ENCODE measurements at regions not wholly inside any gene's neighbourhood (a gene's known extent, or its start where the extent isn't known, plus 50 kb on each side); places are given as distances from the start of the nearest gene placed in this dataset.

- no peaks in the 10 kb centered on the region for H4K20me1 ChIP-seq (ENCODE audit: insufficient read depth, low read length)
- H3F3A ChIP-seq (ENCODE audit: insufficient read depth, low read length): no peaks in the 10 kb centered on the region
- no peaks in the 10 kb centered on the region for H3K9me2 ChIP-seq (replicated peaks; ENCODE audit: insufficient read depth, low read length)
- no peaks in the 10 kb centered on the region for H3K79me2 ChIP-seq (ENCODE audit: low read length)
- H2AFZ ChIP-seq (ENCODE audit: low read length): no peak overlapping the region
- TF ChIP-seq EZH2 (optimal IDR thresholded peaks at IDR 0.05; ENCODE audit: low read depth, low read length) (no peak), EZH2phosphoT487 (IDR thresholded peaks at IDR 0.05; ENCODE audit: low read length) (no peak), CTCF (IDR thresholded peaks at IDR 0.05; ENCODE audit: low read length) (no peak)
- H3K9me3 ChIP-seq (replicated peaks; ENCODE audit: insufficient read depth, low read length): no peaks in the 10 kb centered on the region
- H3K4me1 ChIP-seq (ENCODE audit: low read length): no peaks in the 10 kb centered on the region
- H3K27me3 ChIP-seq (replicated peaks; ENCODE audit: insufficient read depth, low read length): peaks cover 55% of the 10 kb centered on the region
- no peak overlapping the region for H3K9ac ChIP-seq (ENCODE audit: low read length)
- no peak overlapping the region for H3K27ac ChIP-seq (ENCODE audit: low read length)
- no peak overlapping the region for H3K4me3 ChIP-seq (ENCODE audit: low read length)
- H3K4me2 ChIP-seq (ENCODE audit: low read depth, low read length): no peak overlapping the region
- no peak for DNase-seq
- H3K36me3 ChIP-seq (replicated peaks; ENCODE audit: insufficient read depth, low read length): no peaks in the 10 kb centered on the region
Observed at GRCh38 chr2:26527726-26528585, 50.0 kb upstream of the OTOF start.

All from MM.1S (cell line).